Transverse colon (tissue), 3 donors: ENCODE measurements at regions not wholly inside any gene's neighbourhood (a gene's known extent, or its start where the extent isn't known, plus 50 kb on each side); places are given as distances from the start of the nearest gene placed in this dataset.

Experiments used
- EP300 ChIP-seq: sonication (generic); formaldehyde crosslinking; IDR thresholded peaks from one replicate; pipeline ENCODE4 v1.6.1; 2017; ENCODE audit warnings: antibody characterized with exemption, low read depth
- TF ChIP-seq, protein P1 (sequence below), 5 experiments: fragments of 200-600 bp in 3 of 5; fragments of 450-650 bp in 2 of 5; sonication (generic) in 3 of 5; IDR thresholded peaks; 1 replicate in 2 of 5; 2 replicates in 3 of 5; pipeline ENCODE4 v1.5.1; 2016 to 2017; ENCODE audit warnings: antibody characterized with exemption in 5 of 5, inconsistent platforms in 3 of 5, mild to moderate bottlenecking in 2 of 5, moderate library complexity in 1 of 5

DNA sequence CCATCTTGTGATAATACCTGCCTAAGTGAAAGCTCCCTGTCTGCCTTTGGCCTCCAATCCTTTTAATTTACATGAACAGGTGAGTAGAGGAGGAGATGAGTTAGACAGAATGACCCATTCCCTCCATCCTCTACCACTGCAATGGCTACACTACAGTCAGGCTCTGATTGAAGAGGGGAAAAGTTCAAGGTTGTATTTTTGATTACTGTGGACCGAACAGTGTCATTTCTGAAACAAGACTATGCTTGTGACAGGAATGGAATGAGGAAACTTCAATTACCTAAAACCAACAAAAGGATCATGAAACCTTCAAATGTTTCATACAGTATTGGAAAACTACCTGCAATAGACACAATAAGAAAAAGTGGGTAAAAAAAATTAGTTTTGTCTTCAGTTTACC, 85.5 kb upstream of the GBE1 start:
- no peak for TF ChIP-seq EP300
- TF ChIP-seq, protein P1, sequence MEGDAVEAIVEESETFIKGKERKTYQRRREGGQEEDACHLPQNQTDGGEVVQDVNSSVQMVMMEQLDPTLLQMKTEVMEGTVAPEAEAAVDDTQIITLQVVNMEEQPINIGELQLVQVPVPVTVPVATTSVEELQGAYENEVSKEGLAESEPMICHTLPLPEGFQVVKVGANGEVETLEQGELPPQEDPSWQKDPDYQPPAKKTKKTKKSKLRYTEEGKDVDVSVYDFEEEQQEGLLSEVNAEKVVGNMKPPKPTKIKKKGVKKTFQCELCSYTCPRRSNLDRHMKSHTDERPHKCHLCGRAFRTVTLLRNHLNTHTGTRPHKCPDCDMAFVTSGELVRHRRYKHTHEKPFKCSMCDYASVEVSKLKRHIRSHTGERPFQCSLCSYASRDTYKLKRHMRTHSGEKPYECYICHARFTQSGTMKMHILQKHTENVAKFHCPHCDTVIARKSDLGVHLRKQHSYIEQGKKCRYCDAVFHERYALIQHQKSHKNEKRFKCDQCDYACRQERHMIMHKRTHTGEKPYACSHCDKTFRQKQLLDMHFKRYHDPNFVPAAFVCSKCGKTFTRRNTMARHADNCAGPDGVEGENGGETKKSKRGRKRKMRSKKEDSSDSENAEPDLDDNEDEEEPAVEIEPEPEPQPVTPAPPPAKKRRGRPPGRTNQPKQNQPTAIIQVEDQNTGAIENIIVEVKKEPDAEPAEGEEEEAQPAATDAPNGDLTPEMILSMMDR (IDR thresholded peaks at IDR 0.05) = no peak
